ENCODE measurements at regions not wholly inside any gene's neighbourhood (a gene's known extent, or its start where the extent isn't known, plus 50 kb on each side); places are given as distances from the start of the nearest gene placed in this dataset.
A peak's percentile ranks its signal among the peaks of the same experiment; 100 is the strongest.
"Not testable (repeated sequence)": the region's sequence is repeated elsewhere in the genome, so short reads cannot be mapped to it uniquely, and the experiment has no call there.

DNA sequence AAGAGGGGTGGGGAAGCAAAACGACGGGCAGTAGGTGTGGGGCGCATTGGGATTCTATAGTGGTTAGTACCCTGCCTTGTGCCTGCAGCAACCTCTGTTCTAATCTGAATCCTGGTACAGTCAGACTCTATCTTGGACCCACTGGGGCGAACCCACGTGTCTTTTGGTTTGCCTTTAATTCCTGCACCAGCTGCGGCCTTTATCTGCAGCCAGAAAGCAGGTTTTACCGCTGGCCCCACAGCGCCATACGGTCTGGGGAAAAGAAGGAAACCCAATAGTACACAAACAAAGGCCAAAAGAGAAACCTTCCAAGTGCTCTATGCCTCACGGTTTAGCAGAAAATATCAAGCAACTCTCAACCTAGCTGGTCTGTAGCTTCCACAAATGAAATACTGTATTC lies 118.2 kb downstream of the PPIAL4A start:
- not testable (repeated sequence) for DNase-seq

DNA sequence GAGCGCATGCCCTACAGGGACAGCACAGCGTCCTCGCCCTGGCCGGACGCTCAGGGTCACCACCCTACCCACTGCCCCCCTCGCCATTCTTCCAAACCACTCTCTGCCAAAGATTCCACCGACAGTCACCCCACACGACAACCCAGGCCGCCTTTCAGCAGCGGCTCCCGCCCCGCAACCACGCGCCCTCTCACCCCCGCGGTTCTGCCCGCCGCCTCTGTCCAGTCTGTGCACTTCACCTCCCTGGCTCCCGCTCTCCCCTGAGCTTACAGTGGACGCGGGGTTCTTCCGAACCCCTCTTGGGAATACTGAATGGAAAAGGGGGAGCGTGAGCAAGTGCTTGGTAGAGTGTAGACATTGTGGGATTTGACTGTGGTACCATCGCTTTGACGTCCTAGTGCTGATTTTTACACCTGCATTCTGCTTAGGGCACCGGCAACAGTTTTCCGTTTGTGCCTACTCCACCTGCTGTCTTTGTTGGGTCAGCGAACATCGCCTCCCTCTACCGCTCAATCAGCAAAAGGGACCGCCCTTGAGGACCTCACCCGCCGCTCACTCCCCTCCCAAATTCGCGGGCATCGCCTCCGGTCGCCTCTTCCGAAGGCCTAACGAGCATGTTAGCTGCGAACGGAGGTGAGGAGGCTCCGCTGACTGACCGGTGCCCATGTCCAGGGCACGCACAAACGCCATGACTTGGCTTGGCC lies 119.1 kb downstream of the PPIAL4A start:
- DNase-seq = not testable (repeated sequence)

DNA sequence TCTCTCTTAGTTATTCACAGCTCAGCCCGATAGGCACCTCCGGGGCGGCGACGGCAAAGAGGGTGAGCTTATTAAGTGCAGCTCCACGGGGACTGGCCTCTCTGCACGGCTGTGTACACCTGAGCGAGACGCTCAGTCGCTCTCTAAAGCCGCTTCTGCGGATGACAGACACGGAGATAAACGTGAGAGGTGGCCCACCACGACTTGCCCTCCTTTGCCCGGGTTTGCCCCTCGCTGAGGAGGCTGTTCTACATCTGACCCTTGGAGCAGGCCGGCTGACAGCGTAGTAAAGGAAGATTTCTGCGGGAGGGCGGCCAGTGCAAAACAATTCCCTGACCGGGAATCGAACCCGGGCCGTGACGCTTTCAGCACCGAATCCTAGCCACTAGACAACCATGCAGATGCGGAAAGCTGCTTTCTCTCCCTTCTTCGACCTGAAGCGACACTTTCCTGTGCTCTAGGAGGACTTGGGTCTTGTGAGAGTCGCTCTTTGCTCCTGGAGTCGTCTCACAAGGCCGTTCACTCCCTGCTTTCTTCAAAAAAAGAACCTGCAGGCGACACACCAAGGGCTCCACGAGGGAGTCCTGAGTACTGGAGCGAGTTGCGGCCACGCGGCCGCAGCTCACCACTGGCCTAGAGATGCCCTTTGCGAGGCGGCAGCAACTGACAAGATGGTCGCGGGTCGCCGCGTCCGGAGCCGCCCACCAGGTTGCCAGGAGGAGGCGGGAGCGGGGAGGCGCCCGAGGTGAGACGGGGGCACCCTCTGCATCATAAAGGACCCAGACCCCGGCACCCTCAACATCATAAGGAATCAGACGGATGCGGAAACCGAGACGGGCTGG lies 119.9 kb downstream of the PPIAL4A start:
- not testable (repeated sequence) for DNase-seq

DNA sequence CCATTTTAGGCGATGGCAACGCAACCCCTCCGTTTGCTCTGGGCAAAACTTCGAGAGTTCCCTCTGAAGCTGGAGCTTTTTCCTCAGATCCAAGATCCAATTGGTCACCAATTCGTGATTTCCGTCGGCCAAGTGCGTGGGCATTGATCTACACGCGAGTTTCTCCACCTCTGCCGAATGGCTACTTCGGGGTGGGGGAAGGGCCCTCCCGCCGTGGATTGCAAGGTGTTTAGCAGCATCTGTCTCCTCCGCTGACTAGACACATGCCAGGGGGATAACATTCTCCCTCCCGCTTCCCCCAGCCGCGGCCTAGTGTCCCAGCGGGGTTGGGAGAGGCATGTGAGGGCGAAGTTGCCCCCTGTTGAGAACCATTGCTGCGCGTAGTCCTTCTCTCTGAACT lies 120.6 kb downstream of the PPIAL4A start:
- not testable (repeated sequence) for DNase-seq

DNA sequence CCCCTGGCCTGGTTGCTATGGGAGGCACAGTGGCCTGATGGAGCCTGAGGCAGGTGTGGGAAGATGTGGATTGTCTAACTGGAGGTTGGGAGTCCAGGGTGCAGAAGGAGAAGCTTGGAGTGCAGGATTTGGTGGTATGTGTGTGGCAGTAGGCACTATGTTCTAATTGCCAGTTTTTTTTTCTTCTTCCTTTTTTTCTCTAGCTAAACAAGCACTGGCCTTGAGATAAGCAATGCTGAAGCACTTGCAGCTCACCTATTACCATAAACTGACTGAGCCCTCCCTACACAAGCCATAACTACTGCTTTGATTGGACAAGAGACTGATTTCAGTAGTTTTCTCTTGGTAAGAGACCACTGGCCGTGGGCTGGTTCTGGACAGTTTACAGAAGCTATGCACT lies 123.6 kb downstream of the PPIAL4A start:
- DNase-seq = not testable (repeated sequence)

DNA sequence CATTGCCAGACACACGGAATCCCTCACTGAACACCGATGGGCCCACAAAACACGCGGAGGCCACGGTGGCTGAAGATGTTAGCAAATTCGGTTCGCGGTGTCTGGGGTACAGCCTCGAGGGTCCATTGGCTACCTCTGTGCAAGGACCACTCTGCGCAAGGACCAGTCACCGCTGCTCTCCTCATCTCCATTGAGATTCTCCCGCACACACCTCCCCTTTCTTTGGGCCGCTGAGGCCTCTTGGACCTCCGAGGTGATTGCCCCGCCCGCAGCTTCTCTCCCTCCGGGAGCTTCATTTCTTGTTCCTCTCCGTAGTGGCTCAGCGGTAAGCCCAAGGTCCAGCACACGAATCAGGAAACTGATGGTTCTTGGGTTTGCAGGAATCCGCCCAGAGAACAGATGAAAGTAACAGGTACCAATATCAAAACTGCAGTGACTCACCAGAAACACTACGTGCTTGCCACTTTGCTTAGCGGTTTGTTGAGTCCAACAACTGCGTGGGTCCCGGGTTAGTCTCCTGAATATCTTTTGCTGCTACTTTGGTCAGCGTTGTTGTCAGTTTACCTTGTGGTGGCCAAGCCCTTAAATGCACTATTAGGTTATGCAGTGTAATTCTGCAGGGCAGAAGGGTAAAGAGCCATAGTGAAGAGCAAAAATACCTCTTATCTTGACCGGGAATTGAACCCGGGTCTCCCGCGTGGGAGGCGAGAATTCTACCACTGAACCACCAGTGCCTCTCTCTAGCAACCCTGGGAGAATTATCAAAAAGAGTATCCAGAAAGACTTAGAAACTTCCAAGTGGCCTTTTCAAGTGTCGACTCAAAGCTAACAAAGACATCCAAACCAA lies 126.8 kb downstream of the PPIAL4A start:
- DNase-seq = not testable (repeated sequence)

DNA sequence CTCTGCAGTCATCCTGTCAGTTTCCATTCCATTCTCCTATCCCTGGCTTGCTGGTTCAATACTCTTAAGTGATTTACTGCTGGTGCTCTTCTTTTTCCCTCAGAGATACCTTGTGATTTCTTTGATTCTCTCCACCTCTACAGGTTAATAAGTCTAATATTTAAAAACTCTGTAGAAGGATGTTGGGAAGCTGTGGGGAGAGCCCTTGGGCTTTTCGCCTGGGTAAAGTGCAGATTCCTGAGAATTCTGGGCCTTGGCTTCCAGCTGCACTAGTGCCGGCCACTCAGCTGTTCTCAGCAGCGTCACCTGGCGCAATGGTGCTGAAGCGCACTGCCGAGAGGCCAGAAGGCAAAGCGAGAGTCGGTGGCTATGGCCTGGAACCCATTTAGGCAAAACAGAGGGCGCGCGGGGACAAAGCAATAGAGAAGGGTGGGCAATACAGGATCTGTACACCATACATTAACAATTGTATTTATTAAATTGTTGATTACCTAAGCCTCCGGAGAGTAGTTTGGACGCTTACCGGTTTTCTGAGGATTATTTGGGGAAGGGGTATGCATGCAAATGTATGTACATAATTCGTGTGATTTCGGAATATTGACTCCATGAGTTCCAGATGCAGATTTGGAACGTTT lies 130.3 kb downstream of the PPIAL4A start:
- not testable (repeated sequence) for DNase-seq

DNA sequence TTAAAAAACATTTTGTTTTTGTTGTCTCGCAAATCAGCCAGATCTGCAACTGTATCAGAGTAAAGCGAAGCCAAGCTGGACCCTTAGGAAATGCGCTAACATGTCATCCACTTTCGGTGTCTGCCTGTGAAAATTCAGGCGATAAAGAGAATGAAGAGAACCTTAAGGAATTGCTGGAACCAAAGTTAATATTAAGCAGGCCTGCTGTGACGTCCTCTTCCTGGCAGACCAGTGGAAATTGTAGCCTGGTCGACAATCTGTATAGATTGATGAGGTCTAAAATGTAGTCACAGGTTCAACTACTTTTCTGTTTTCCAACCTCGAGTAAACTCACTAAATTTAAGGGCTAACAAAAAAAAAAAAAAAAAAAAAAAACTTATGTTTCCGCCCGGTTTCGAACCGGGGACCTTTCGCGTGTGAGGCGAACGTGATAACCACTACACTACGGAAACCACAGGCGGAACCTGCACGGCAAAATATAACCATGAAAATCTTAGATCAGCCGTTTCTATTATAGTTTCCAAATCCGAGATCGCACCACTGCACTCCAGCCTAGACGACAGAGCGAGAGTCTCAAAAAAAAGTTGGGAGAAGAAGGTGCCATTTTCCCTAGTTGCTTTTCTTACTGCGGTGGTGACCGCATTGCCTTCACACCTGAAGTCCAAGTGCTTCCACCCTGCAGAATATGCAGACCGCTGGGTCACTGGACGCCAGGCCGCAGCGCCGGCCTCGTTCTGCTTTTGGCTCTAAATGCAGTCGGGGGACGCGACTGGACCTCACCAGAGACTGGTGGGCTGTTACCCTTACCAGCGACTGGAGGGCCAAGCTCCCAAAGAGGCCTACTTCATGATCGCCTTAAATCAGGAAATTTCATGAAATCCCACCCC lies 131.0 kb downstream of the PPIAL4A start:
- DNase-seq = peak; percentile 35

DNA sequence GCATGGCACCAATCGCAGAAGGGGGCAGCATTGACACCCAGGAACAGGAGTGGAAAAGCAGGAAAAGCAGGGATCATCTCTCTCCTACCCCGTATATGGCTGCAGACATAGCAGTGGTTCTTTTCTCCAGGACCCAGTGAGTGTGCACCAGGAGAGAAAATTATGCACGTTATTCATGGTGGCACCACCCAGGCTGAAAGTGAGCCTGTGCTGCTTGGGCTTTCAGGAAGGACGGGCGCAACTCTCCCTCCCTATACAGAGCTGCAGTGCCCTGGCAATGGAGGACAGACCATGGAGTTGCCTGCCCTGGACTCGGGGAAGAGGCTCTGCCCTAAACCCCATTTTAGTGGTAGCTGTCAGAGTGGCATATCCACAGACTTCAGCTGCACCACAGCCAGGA lies 132.1 kb downstream of the PPIAL4A start:
- DNase-seq = not testable (repeated sequence)

DNA sequence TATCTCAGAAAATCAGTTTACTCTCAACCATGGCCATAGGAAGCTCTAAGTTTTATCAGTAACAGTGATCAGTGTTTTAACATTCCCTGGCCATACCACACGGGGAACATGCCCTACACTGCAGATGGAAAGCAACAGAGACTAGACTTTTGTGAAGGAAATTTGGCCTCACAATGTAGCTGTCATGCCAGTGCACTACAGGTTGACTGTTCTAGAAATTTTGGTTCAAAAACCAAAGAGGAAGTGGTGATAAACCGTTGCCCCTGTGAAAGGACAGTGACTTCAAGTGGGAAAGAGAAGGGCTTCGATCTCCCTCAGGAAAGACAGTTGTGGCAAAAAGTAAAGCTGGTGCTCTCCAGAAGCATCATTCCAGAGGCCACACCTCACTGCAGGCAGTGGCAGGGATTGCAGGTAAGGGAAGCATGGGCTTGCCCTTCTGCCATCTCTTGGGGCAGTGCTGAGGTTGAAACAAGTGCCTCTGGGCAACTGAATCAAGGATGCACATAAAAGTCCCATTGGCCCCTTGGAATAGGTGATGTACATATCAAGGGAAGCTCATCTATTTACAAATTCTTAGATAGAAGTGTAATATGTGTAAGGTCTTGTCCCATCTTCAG lies 143.4 kb downstream of the PPIAL4A start:
- not testable (repeated sequence) for DNase-seq

DNA sequence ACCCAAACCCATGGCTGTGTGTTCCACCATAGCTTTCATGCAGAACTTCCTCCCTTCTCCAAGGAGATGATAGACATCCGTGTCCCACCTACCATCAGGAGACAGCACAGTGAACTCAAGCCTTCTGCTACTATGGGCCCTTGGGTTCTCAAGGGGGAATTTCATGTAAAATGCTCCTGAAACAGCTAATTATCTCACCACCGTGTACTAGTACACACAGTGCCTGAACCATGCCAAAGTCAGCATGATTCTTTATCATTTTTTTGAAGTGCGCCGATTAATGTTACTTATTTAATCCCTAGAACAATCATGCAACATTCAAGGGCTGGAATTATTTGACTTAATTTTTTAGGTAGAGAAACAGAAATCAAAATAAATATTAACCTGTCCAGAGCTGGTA lies 147.2 kb downstream of the PPIAL4A start:
- not testable (repeated sequence) for DNase-seq

DNA sequence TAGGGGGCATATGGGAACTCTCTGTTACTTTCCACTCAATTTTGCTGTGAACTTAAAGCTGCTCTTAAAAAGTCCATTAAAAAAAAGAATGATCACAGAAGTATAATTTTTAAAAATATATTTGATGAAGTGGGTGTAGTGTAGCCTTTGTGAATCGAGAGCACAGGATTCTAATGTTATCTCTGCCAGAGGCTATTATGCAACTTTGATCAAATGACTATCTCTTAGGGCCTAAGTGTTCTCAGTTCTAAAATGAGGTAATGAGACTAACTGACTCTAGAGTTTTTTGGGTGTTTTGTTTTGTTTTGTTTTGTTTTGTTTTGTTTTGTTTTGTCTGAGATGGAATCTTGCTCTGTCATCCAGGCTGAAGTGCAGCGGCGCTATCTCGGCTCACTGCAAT lies 143.2 kb downstream of the FAM72B start:
- not testable (repeated sequence) for DNase-seq

DNA sequence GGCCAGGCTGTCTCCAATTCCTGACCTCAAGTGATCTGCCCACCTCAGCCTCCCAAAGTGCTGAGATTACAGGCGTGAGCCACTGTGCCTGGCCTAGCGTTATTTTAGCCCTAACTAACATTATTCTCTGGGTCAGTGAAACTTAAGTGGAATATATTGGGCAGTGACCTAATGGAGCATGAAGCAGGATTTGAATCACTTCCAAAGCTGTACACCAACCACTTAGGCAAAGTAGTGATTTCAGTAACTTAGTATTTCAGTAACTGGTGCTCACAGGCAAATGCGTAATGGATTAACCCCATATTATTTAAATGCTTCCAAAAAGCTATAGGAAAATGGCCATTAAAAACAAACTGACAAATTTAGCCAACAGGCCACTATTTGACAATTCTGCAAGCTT lies 142.6 kb downstream of the FAM72B start:
- not testable (repeated sequence) for DNase-seq

DNA sequence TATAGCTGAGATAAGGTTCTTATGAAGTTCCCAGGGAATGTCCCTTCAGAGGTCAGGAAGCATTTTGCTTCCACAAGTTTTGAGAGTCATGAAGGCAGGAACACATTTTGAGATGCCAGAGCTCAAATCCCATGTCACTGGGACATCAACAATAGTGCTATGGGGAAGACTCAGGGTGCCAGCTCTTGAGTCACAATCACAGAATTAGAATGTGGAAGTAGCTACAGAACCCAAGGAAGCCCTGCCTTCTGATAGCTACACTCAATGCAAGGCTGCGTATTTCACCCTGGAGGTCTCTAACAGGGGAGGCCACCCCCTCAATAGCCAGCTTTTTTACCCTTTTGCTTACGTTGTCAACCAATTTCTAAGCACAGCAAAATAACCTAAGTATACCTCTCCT lies 141.3 kb downstream of the FAM72B start:
- not testable (repeated sequence) for DNase-seq

DNA sequence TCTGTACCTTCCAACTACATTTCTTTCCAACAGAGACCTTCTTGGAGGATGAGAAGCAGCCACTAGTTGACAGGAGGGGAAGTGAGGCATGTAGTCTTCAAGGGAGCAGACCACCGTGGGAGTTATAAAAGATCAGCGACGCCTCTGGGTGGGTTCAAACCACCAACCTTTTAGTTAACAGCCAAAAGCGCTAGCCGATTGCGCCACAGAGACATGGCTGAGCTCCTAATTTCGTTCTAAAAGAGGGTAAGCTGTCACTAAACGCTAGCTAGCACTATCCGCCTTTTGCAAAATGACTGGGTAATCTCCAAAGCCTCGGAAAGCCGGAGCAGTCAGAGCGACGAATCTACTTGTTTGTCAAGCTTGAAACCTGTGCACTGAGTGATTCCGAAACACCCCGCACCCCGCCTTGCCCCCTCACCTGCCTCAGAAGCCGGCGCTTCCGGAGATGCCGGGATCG lies 135.8 kb downstream of the FAM72B start:
- peak; percentile 29 for DNase-seq

DNA sequence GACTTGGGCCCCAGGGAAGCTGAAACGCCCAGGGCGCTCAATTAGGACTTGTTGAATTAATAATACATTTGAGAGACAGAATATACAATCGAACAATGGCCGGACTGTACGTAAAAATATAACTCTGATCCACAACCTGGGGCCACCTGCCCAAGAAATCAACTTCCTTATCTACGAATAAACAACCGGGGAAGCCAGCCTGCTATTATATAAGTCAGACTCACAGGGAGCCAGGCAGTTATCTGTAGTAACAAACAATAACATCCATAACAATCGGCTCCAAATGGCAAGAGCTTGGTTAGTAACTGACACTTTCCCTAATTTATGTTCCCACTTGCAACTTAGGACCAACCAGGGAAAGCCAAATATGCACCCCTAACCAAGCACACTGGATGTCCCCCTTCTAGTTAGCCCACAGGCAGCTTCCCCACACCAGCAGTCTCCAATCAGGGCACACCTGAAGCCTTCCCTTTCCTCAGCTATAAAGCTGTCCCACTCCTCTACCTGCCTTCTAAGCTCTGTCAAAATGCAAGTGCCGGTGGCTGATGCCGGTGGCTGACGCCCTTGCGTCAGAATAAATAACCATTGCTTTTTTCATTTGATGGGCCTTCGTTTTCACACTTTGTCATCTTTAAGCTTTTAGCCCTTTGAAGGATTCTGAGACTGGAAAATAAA lies 135.2 kb downstream of the FAM72B start:
- not testable (repeated sequence) for DNase-seq

DNA sequence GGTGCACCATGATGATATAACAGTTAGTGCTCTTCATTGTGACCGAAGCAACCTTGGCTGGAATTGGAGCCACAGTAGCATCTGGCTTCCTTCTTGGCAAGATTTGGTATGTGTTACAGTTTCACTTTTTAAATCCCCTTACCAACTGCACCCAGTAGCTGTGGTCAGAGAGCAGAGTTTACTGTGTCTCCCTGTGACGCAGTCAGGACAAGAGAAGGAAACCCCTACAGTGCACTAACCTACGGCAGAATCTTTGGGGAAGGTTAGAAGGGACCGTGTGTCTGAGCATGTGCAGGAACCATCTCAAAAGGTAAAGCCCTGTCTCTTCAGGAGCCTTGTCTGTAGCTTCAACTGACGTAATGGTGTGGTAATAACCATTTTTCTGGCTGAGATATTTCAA lies 134.0 kb downstream of the FAM72B start:
- not testable (repeated sequence) for DNase-seq

DNA sequence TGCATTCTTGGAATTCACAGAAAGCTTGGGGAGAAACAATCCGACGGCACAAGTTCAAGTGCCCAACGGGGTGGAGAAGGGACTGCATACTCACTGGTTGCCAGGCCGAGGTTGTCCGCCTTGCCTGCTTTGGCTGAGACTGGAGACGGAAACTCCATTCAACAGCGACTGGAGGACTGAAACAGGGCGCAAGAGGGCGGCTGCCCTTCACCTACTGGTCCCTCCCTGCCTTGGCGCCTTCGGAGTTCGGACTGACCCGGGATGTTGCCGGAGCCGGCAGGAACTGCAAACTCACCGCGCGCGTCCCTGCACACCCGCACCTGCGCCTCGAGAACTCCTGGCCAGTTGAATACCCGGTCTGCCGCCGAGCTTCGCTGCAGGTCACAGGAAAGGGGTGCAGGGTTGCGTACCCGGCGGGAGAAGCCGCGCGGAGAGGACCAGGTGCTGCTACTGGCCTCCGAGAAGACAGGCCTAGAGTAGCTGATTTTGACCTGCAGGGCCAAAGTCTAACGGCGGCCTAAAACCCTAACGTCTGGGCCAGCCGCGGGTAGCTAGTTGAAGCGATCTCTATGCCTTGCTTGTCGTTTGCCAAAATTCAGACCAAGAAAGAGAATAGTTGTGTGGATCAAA lies 132.9 kb downstream of the FAM72B start:
- DNase-seq = not testable (repeated sequence)

DNA sequence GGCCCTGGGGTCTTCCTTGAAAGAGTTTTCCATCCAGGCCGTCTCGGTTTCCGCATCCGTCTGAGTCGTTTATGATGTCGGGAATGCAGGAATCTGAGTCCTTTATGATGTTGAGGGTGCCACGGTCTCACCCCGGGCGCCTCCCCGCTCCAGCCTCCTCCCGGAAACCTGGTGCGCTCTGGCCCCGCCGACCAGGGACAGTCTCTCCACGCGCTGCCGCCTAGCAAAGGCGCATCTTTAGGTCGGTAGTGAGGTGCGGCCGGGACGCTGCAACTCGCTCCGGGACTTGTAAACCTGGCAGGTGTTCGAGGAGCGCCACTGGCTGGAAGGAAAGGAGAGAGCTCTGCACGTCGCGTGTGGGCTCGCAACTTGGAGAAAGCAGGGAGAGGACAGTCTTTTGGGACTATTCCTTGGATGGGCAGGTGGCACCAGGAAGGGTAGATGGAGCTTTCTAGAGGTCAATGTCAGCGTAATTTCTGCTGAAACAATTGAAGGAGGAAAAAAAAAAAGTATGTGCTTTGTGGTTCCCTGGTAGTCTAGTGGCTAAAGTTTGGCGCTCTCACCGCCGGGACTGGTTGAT lies 132.0 kb downstream of the FAM72B start:
- not testable (repeated sequence) for DNase-seq
